Breast epithelium (tissue), 3 donors: ENCODE measurements at regions not wholly inside any gene's neighbourhood (a gene's known extent, or its start where the extent isn't known, plus 50 kb on each side); places are given as distances from the start of the nearest gene placed in this dataset.

ENCODE experiments used
- POLR2A ChIP-seq: fragments of 450-650 bp; IDR thresholded peaks from one replicate; pipeline ENCODE4 v1.6.1; 2016; ENCODE audit warnings: antibody characterized with exemption, mild to moderate bottlenecking, moderate library complexity
- POLR2AphosphoS5 ChIP-seq, 3 donors: sonication (generic); formaldehyde crosslinking; IDR thresholded peaks; one replicate each; pipeline ENCODE4 v1.6.1; 2017; ENCODE audit warnings: antibody characterized with exemption in 3 of 3
- TF ChIP-seq, protein P1 (sequence below), 3 donors: fragments of 450-650 bp; IDR thresholded peaks; one replicate each; pipeline ENCODE4 v1.5.1; 2016 to 2017; ENCODE audit warnings: antibody characterized with exemption in 3 of 3, mild to moderate bottlenecking in 3 of 3, moderate library complexity in 3 of 3

DNA sequence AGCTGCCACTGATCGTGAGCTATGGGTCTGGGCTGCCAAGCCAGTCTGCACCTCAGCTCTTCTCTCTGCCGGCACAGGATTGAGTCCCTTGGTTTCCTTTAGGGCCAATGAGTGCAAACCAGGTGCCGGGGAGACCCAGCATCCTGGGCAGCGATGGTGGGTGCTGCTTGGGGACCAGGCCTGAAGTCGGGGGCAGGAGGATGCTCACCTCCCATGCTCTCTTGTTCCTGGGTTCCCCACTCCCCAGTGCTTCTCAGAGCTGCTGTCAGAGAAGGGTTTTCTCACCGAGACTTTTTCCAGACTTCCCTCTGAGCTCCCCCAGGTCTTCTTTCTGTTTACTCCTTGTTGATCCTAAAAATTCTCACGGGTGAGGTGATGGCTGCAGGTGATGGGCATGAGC lies 61.2 kb downstream of the IRX1 start:
- TF ChIP-seq, protein P1, sequence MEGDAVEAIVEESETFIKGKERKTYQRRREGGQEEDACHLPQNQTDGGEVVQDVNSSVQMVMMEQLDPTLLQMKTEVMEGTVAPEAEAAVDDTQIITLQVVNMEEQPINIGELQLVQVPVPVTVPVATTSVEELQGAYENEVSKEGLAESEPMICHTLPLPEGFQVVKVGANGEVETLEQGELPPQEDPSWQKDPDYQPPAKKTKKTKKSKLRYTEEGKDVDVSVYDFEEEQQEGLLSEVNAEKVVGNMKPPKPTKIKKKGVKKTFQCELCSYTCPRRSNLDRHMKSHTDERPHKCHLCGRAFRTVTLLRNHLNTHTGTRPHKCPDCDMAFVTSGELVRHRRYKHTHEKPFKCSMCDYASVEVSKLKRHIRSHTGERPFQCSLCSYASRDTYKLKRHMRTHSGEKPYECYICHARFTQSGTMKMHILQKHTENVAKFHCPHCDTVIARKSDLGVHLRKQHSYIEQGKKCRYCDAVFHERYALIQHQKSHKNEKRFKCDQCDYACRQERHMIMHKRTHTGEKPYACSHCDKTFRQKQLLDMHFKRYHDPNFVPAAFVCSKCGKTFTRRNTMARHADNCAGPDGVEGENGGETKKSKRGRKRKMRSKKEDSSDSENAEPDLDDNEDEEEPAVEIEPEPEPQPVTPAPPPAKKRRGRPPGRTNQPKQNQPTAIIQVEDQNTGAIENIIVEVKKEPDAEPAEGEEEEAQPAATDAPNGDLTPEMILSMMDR (IDR thresholded peaks at IDR 0.05), result no peak
- TF ChIP-seq POLR2A, result no peak
- TF ChIP-seq POLR2AphosphoS5 (IDR thresholded peaks at IDR 0.05), result no peak
